ENCODE measurements at regions not wholly inside any gene's neighbourhood (a gene's known extent, or its start where the extent isn't known, plus 50 kb on each side); places are given as distances from the start of the nearest gene placed in this dataset.

- TF ChIP-seq, protein P1, sequence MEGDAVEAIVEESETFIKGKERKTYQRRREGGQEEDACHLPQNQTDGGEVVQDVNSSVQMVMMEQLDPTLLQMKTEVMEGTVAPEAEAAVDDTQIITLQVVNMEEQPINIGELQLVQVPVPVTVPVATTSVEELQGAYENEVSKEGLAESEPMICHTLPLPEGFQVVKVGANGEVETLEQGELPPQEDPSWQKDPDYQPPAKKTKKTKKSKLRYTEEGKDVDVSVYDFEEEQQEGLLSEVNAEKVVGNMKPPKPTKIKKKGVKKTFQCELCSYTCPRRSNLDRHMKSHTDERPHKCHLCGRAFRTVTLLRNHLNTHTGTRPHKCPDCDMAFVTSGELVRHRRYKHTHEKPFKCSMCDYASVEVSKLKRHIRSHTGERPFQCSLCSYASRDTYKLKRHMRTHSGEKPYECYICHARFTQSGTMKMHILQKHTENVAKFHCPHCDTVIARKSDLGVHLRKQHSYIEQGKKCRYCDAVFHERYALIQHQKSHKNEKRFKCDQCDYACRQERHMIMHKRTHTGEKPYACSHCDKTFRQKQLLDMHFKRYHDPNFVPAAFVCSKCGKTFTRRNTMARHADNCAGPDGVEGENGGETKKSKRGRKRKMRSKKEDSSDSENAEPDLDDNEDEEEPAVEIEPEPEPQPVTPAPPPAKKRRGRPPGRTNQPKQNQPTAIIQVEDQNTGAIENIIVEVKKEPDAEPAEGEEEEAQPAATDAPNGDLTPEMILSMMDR (IDR thresholded peaks at IDR 0.05), result no peak
- TF ChIP-seq POLR2A (IDR thresholded peaks at IDR 0.05) (no peak), POLR2AphosphoS5 (IDR thresholded peaks at IDR 0.05) (no peak)
Observed at GRCh38 chr7:96825285-96825684, 115.6 kb upstream of the SEM1 start.

All from stomach (tissue), 4 donors.